ENCODE measurements at regions not wholly inside any gene's neighbourhood (a gene's known extent, or its start where the extent isn't known, plus 50 kb on each side); places are given as distances from the start of the nearest gene placed in this dataset.

GRCh38 chr12:116420227-116420880 lies 138.8 kb upstream of the MAP1LC3B2 start:
- H4K91ac ChIP-seq (ENCODE audit: insufficient read depth, low read depth, low read length), result 0 out of 2 replicates have a peak overlapping the region, but pooled peaks have one; percentile 25
- 0 out of 2 replicates have a peak overlapping the region, but pooled peaks have one; percentile 51 for H2BK20ac ChIP-seq (ENCODE audit: low read depth, low read length)
- H3K4me3 ChIP-seq (ENCODE audit: insufficient read depth, low read depth, low read length), result no peak overlapping the region
- no peak overlapping the region for H3K9ac ChIP-seq (ENCODE audit: low read depth, low read length)
- 53% methylated on average over 6 of the region's 8 CpGs; no CpG with 5 or more reads in 1 of the 2 experiments for WGBS, 2 experiments (ENCODE audit: extremely low coverage in 2 of 2, insufficient read length in 1 of 2)
- dilution Hi-C loops (cut with HindIII; ENCODE audit: low sequenced_read_pairs, unreplicated experiment) (no loop called here), intact Hi-C loops (cut with micrococcal nuclease) (loop anchor here (10.0 kb wide), 1 partner anchor 276 kb away; no protein-coding TSS in a partner anchor), in situ Hi-C loops (cut with MboI; ENCODE audit: low sequenced_read_pairs) (no loop called here)
- no peak overlapping the region for H2BK15ac ChIP-seq (ENCODE audit: low read depth, low read length)
- no peak overlapping the region for H4K8ac ChIP-seq (ENCODE audit: low read depth in 2 of 2, low read length in 2 of 2)
- no peaks in the 10 kb centered on the region for H3K79me1 ChIP-seq (ENCODE audit: low read depth in 1 of 2, low read length in 2 of 2)
- H2BK5ac ChIP-seq (ENCODE audit: low read depth, low read length, poor library complexity, severe bottlenecking), result no peak overlapping the region
- peak overlapping the region; percentile 30; the same call in 1 of the 2 replicates for H3K14ac ChIP-seq (replicated peaks; ENCODE audit: low read depth, low read length)
- ChIA-PET CTCF (no interaction called here), POLR2A (ENCODE audit: unreplicated experiment) (no interaction called here)
- no peak overlapping the region for H3K18ac ChIP-seq (ENCODE audit: low read depth, low read length)
- peak overlapping the region; percentile 33; the same call in 1 of the 2 replicates for H2BK120ac ChIP-seq (ENCODE audit: low read depth, low read length)
- no peak overlapping the region for H4K5ac ChIP-seq (ENCODE audit: low read depth, low read length)
- no peaks in the 10 kb centered on the region; the same call in 1 of the 2 replicates for H3K27me3 ChIP-seq (ENCODE audit: control insufficient read depth, insufficient read depth, low read length)
- TF ChIP-seq BHLHE40 (IDR thresholded peaks at IDR 0.05; ENCODE audit: low read depth, low read length) (no peak), MAFK (IDR thresholded peaks at IDR 0.05; ENCODE audit: low read depth, low read length) (no peak), FOS (IDR thresholded peaks at IDR 0.05; ENCODE audit: low read depth, low read length) (no peak), RFX5 (IDR thresholded peaks at IDR 0.05; ENCODE audit: low read depth, low read length) (no peak), MXI1 (IDR thresholded peaks at IDR 0.05; ENCODE audit: borderline replicate concordance, low read depth, low read length) (no peak), SMC3 (IDR thresholded peaks at IDR 0.05; ENCODE audit: low read depth, low read length) (no peak), RCOR1 (IDR thresholded peaks at IDR 0.05; ENCODE audit: insufficient replicate concordance, low read length) (no peak), CHD1 (IDR thresholded peaks at IDR 0.05; ENCODE audit: low read depth, low read length) (no peak), MAZ (IDR thresholded peaks at IDR 0.05; ENCODE audit: borderline replicate concordance, low read depth, low read length) (no peak), ELK1 (IDR thresholded peaks at IDR 0.05; ENCODE audit: borderline replicate concordance, low read depth, low read length) (no peak), NFE2L2 (IDR thresholded peaks at IDR 0.05; ENCODE audit: low read depth, low read length) (no peak), RAD21 (IDR thresholded peaks at IDR 0.05; ENCODE audit: low read length) (no peak), CEBPB (IDR thresholded peaks at IDR 0.05; ENCODE audit: low read depth, low read length) (no peak), POLR2A (IDR thresholded peaks at IDR 0.05; ENCODE audit: low read depth, low read length) (no peak), USF2 (IDR thresholded peaks at IDR 0.05; ENCODE audit: low read depth, low read length) (no peak)
- TF ChIP-seq, protein P1, sequence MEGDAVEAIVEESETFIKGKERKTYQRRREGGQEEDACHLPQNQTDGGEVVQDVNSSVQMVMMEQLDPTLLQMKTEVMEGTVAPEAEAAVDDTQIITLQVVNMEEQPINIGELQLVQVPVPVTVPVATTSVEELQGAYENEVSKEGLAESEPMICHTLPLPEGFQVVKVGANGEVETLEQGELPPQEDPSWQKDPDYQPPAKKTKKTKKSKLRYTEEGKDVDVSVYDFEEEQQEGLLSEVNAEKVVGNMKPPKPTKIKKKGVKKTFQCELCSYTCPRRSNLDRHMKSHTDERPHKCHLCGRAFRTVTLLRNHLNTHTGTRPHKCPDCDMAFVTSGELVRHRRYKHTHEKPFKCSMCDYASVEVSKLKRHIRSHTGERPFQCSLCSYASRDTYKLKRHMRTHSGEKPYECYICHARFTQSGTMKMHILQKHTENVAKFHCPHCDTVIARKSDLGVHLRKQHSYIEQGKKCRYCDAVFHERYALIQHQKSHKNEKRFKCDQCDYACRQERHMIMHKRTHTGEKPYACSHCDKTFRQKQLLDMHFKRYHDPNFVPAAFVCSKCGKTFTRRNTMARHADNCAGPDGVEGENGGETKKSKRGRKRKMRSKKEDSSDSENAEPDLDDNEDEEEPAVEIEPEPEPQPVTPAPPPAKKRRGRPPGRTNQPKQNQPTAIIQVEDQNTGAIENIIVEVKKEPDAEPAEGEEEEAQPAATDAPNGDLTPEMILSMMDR (conservative IDR thresholded peaks at IDR 0.05; ENCODE audit: low read depth, low read length), result no peak
- H3K4ac ChIP-seq (ENCODE audit: low read depth, low read length), result no peak overlapping the region
- no TSS peak for BruUV-seq (replicated peaks)
- no peaks in the 10 kb centered on the region for H3K36me3 ChIP-seq (ENCODE audit: control insufficient read depth, insufficient read depth, low read length)
- H3K27ac ChIP-seq (ENCODE audit: insufficient read depth, low read length), result no peak overlapping the region
- ATAC-seq (ENCODE audit: low read depth) (no peak), DNase-seq (no peak)
- peaks cover 2% of the 10 kb centered on the region; the same call in 1 of the 2 replicates for H3K9me1 ChIP-seq (ENCODE audit: insufficient read depth, low read length)
- H2AK5ac ChIP-seq (ENCODE audit: low read depth, low read length), result peak overlapping the region; percentile 40; the same call in 1 of the 2 replicates
- no peaks in the 10 kb centered on the region for H4K20me1 ChIP-seq (ENCODE audit: insufficient read depth, low read length)
- no peak overlapping the region for H3K56ac ChIP-seq (ENCODE audit: extremely low read depth, insufficient read depth, low read length)
- peak overlapping the region; percentile 61 for H2AFZ ChIP-seq (replicated peaks; ENCODE audit: low read length, poor library complexity)
- H3K4me1 ChIP-seq (ENCODE audit: control insufficient read depth, insufficient read depth, low read length), result peaks cover 7% of the 10 kb centered on the region
- no peak overlapping the region for H3K4me2 ChIP-seq (ENCODE audit: low read depth, low read length)
- H2AK9ac ChIP-seq (replicated peaks; ENCODE audit: low read depth, low read length, poor library complexity), result no peak overlapping the region
- no peak overlapping the region for H3K23ac ChIP-seq (ENCODE audit: low read depth, low read length)
- peaks cover 2% of the 10 kb centered on the region; the same call in 1 of the 2 replicates for H3K9me3 ChIP-seq (ENCODE audit: control insufficient read depth, insufficient read depth, low read length)

Data from IMR-90 (cell line).